MM.1S (cell line): ENCODE measurements at regions not wholly inside any gene's neighbourhood (a gene's known extent, or its start where the extent isn't known, plus 50 kb on each side); places are given as distances from the start of the nearest gene placed in this dataset.

Experiments used
- DNase-seq: peaks from one replicate; pipeline ENCODE4 v3.0.0-alpha.2; 2015
- H2AFZ ChIP-seq: fragments of 300-600 bp; sonication (generic); 2 replicates; pipeline ENCODE4 v1.6.0; 2016; ENCODE audit warnings: antibody characterized with exemption, low read length
- H3F3A ChIP-seq: fragments of 300-600 bp; sonication (generic); 2 replicates; pipeline ENCODE4 v1.6.1; 2016; ENCODE audit warnings: mild to moderate bottlenecking, antibody characterized with exemption, low read length, moderate library complexity, mixed read lengths; ENCODE audit not compliant: insufficient read depth
- H3K27ac ChIP-seq: fragments of 300-600 bp; sonication (generic); 2 replicates; pipeline ENCODE4 v1.5.1; 2016; ENCODE audit warnings: mild to moderate bottlenecking, low read length
- H3K27me3 ChIP-seq: fragments of 300-600 bp; sonication (generic); replicated peaks from 2 replicates; pipeline ENCODE4 v1.6.0; 2016; ENCODE audit warnings: low read length; ENCODE audit not compliant: insufficient read depth
- H3K36me3 ChIP-seq: fragments of 300-600 bp; sonication (generic); replicated peaks from 2 replicates; pipeline ENCODE4 v1.6.1; 2016; ENCODE audit warnings: mild to moderate bottlenecking, low read length, mixed read lengths; ENCODE audit not compliant: insufficient read depth
- H3K4me1 ChIP-seq: fragments of 300-600 bp; sonication (generic); 2 replicates; pipeline ENCODE4 v1.6.1; 2016; ENCODE audit warnings: low read length, mixed read lengths
- H3K4me2 ChIP-seq: fragments of 300-600 bp; sonication (generic); 2 replicates; pipeline ENCODE4 v1.6.0; 2016; ENCODE audit warnings: low read depth, low read length
- H3K4me3 ChIP-seq: fragments of 300-600 bp; sonication (generic); 2 replicates; pipeline ENCODE4 v1.5.1; 2016; ENCODE audit warnings: low read length, mixed read lengths
- H3K79me2 ChIP-seq: fragments of 300-600 bp; sonication (generic); 2 replicates; pipeline ENCODE4 v1.6.1; 2016; ENCODE audit warnings: mixed run types, low read length, mixed read lengths
- H3K9ac ChIP-seq: fragments of 300-600 bp; sonication (generic); 2 replicates; pipeline ENCODE4 v1.6.1; 2016; ENCODE audit warnings: low read length, mixed read lengths
- H3K9me2 ChIP-seq: fragments of 300-600 bp; sonication (generic); replicated peaks from 2 replicates; pipeline ENCODE4 v1.6.1; 2016; ENCODE audit warnings: mild to moderate bottlenecking, low read length, mixed read lengths; ENCODE audit not compliant: insufficient read depth
- H3K9me3 ChIP-seq: fragments of 300-600 bp; sonication (generic); replicated peaks from 2 replicates; pipeline ENCODE4 v1.6.1; 2016; ENCODE audit warnings: mild to moderate bottlenecking, low read length, mixed read lengths; ENCODE audit not compliant: insufficient read depth
- H4K20me1 ChIP-seq: fragments of 300-600 bp; sonication (generic); 2 replicates; pipeline ENCODE4 v1.6.1; 2016; ENCODE audit warnings: mild to moderate bottlenecking, low read length, moderate library complexity, mixed read lengths; ENCODE audit not compliant: insufficient read depth
- EZH2 ChIP-seq: fragments of 300-600 bp; sonication (generic); optimal IDR thresholded peaks from 2 replicates; pipeline ENCODE3; 2017; ENCODE audit warnings: low read depth, mild to moderate bottlenecking, antibody characterized with exemption, low read length, mixed read lengths
- EZH2phosphoT487 ChIP-seq: fragments of 300-600 bp; sonication (generic); IDR thresholded peaks from 2 replicates; pipeline ENCODE4 v1.6.1; 2018; ENCODE audit warnings: antibody characterized with exemption, low read length
- TF ChIP-seq, protein P1 (sequence below): fragments of 300-600 bp; sonication (generic); IDR thresholded peaks from 2 replicates; pipeline ENCODE4 v1.5.1; 2016; ENCODE audit warnings: antibody characterized with exemption, low read length, mixed read lengths

DNA sequence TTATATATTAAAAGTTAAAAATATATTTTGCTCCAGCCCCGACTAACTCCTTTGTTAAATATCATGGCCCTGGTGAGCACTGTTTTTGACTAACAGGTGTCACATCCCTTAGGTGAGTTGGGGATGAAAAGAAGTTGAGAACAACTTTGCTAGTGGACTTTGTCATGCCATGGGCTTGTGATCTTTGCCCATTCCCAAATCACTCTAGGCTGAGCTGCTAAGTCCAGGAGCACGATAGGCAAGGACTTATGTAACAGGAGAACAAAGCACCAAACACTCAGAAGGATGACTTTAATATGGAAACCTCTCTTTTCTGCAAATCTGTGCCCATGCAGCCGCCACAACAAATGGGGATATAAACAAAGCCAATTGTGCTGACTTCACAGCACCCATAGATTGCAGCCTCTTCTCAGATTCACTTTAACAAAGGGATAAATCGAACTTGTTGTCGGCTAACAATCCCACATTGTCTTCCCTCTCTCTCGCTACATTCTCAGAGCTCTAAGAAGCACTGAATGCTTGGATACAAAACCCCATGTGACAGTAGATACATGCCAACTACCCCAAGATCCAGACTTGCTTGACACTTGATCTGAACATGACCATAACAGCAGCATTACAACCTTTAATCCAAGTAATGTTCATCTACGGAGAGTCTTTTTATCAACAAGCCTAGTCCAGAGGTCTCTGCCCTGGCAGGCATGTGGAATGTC lies 86.8 kb upstream of the CD180 start:
- H4K20me1 ChIP-seq: no peaks in the 10 kb centered on the region
- no peak for DNase-seq
- H3K27ac ChIP-seq: no peak overlapping the region
- no peak overlapping the region for H3K4me2 ChIP-seq
- no peaks in the 10 kb centered on the region for H3K79me2 ChIP-seq
- H3K9me2 ChIP-seq: no peaks in the 10 kb centered on the region
- no peaks in the 10 kb centered on the region for H3K36me3 ChIP-seq
- TF ChIP-seq, protein P1, sequence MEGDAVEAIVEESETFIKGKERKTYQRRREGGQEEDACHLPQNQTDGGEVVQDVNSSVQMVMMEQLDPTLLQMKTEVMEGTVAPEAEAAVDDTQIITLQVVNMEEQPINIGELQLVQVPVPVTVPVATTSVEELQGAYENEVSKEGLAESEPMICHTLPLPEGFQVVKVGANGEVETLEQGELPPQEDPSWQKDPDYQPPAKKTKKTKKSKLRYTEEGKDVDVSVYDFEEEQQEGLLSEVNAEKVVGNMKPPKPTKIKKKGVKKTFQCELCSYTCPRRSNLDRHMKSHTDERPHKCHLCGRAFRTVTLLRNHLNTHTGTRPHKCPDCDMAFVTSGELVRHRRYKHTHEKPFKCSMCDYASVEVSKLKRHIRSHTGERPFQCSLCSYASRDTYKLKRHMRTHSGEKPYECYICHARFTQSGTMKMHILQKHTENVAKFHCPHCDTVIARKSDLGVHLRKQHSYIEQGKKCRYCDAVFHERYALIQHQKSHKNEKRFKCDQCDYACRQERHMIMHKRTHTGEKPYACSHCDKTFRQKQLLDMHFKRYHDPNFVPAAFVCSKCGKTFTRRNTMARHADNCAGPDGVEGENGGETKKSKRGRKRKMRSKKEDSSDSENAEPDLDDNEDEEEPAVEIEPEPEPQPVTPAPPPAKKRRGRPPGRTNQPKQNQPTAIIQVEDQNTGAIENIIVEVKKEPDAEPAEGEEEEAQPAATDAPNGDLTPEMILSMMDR: no peak
- TF ChIP-seq EZH2 (no peak), EZH2phosphoT487 (no peak)
- no peak overlapping the region for H3K9ac ChIP-seq
- H3K27me3 ChIP-seq: no peaks in the 10 kb centered on the region
- H3K4me3 ChIP-seq: no peak overlapping the region
- no peak overlapping the region for H2AFZ ChIP-seq
- no peaks in the 10 kb centered on the region for H3F3A ChIP-seq
- H3K4me1 ChIP-seq: no peaks in the 10 kb centered on the region
- H3K9me3 ChIP-seq: no peaks in the 10 kb centered on the region

DNA sequence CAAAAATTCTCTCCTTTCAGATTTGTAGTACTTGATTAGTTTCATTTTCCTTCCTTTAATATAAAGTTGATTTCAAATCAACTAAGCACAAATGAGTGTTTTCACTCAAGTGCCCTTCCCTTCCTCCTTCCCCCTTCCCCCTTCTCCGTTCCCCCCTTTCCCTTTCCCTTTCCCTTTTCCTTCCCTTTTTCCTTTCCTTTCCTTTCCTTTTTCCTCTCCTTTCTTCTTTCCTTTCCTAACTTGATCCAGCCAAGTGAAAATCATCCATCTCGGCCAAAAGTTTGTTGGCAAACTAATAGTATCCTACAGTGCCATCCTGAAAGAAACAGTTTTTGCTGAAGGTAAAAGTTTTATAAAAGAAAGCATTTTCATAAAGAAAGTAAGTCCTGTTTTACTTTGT lies 85.3 kb upstream of the CD180 start:
- no peaks in the 10 kb centered on the region for H3K9me2 ChIP-seq
- no peak overlapping the region for H3K4me2 ChIP-seq
- H3K4me3 ChIP-seq: no peak overlapping the region
- H3K27ac ChIP-seq: no peak overlapping the region
- no peaks in the 10 kb centered on the region for H4K20me1 ChIP-seq
- H3K27me3 ChIP-seq: no peaks in the 10 kb centered on the region
- no peaks in the 10 kb centered on the region for H3F3A ChIP-seq
- H3K79me2 ChIP-seq: no peaks in the 10 kb centered on the region
- no peak overlapping the region for H3K9ac ChIP-seq
- H3K36me3 ChIP-seq: no peaks in the 10 kb centered on the region
- no peaks in the 10 kb centered on the region for H3K9me3 ChIP-seq
- no peak for DNase-seq
- no peak overlapping the region for H2AFZ ChIP-seq
- no peak for TF ChIP-seq EZH2
- TF ChIP-seq EZH2phosphoT487: no peak
- TF ChIP-seq, protein P1: no peak
- no peaks in the 10 kb centered on the region for H3K4me1 ChIP-seq

DNA sequence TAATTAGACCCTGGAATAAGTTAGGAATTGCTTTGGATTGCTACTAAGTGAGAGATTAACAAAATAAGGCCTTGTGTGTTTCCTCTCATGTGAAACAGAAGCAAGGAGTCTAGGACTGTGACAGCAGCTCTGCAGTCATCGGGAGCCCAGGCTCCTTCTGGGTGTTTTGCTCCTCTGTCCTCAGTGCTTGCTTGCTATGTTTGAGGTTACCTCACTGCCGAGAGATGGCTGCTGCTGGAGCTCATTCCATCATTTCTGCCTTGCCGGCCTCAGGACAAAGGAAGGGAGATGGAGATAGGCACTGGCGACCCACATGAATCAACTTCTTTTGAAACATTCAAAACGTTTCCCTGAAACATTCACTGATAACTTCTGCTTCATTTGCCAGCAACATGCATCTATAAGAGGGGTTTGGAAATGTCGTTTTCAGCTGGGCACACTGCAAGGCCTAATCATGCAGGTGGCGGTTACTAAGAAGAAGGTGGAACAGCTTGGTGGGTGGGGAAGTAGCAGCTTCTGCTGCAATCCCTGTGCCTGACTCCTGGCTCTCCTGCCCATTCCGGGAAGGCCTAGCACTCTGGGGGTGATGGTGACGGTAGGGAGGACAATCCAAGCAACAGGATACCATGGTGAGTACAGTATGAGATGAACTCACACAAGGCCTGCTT lies 77.2 kb upstream of the CD180 start:
- no peak overlapping the region for H3K9ac ChIP-seq
- no peak for DNase-seq
- no peak overlapping the region for H2AFZ ChIP-seq
- H3K4me1 ChIP-seq: no peaks in the 10 kb centered on the region
- H3K4me3 ChIP-seq: no peak overlapping the region
- no peaks in the 10 kb centered on the region for H3K9me3 ChIP-seq
- H3K27ac ChIP-seq: no peak overlapping the region
- H4K20me1 ChIP-seq: no peaks in the 10 kb centered on the region
- no peaks in the 10 kb centered on the region for H3K9me2 ChIP-seq
- no peaks in the 10 kb centered on the region for H3K36me3 ChIP-seq
- no peaks in the 10 kb centered on the region for H3K79me2 ChIP-seq
- H3F3A ChIP-seq: no peaks in the 10 kb centered on the region
- H3K4me2 ChIP-seq: no peak overlapping the region
- no peaks in the 10 kb centered on the region for H3K27me3 ChIP-seq
- TF ChIP-seq EZH2phosphoT487: no peak
- TF ChIP-seq EZH2: no peak
- TF ChIP-seq, protein P1: no peak
